LNCaP clone FGC (cell line): ENCODE measurements at regions not wholly inside any gene's neighbourhood (a gene's known extent, or its start where the extent isn't known, plus 50 kb on each side); places are given as distances from the start of the nearest gene placed in this dataset.

Source experiments
- DNase-seq: peaks from one replicate; pipeline ENCODE4 v3.0.0-alpha.2; 2011; ENCODE audit warnings: low read depth
- H3K4me3 ChIP-seq: 2 replicates; pipeline ENCODE4 v1.5.1; 2011; ENCODE audit warnings: mild to moderate bottlenecking, low read depth, low read length, control low read depth
- TF ChIP-seq, protein P1 (sequence below): IDR thresholded peaks from 2 replicates; pipeline ENCODE4 v1.5.1; 2012; ENCODE audit warnings: mild to moderate bottlenecking; ENCODE audit not compliant: control insufficient read depth, insufficient read depth; ENCODE audit errors: extremely low read depth

- no peak for DNase-seq
- H3K4me3 ChIP-seq = no peak overlapping the region
- TF ChIP-seq, protein P1, sequence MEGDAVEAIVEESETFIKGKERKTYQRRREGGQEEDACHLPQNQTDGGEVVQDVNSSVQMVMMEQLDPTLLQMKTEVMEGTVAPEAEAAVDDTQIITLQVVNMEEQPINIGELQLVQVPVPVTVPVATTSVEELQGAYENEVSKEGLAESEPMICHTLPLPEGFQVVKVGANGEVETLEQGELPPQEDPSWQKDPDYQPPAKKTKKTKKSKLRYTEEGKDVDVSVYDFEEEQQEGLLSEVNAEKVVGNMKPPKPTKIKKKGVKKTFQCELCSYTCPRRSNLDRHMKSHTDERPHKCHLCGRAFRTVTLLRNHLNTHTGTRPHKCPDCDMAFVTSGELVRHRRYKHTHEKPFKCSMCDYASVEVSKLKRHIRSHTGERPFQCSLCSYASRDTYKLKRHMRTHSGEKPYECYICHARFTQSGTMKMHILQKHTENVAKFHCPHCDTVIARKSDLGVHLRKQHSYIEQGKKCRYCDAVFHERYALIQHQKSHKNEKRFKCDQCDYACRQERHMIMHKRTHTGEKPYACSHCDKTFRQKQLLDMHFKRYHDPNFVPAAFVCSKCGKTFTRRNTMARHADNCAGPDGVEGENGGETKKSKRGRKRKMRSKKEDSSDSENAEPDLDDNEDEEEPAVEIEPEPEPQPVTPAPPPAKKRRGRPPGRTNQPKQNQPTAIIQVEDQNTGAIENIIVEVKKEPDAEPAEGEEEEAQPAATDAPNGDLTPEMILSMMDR = no peak
Observed at GRCh38 chr19:30207357-30207756, 164.8 kb upstream of the ZNF536 start.

GRCh38 chr19:30208436-30209060 lies 163.6 kb upstream of the ZNF536 start:
- no peak overlapping the region for H3K4me3 ChIP-seq
- DNase-seq = no peak
- TF ChIP-seq, protein P1 = no peak

- no peak overlapping the region for H3K4me3 ChIP-seq
- no peak for DNase-seq
- TF ChIP-seq, protein P1 = no peak
Observed at GRCh38 chr19:30209617-30210600, 162.3 kb upstream of the ZNF536 start.

DNA sequence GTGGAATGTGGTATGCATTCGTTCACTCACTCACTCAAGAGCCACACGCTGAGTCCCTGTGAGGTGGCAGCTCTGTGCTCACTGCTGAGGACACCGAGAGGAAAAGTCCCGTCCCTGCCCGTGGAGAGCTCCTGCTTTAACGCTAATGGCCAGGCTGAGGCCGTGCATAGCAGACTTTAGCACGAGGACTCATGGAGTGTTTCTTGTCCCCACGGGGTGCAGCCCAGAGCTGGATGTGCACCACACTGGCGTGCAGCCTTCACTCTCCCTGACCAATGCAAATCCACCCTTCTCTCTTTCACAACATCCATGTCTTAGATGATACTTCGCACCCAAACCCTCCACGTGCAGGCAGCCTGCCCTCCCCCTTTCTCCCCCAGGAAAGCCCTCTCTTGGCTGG lies 159.6 kb upstream of the ZNF536 start:
- no peak for DNase-seq
- TF ChIP-seq, protein P1 = no peak

DNA sequence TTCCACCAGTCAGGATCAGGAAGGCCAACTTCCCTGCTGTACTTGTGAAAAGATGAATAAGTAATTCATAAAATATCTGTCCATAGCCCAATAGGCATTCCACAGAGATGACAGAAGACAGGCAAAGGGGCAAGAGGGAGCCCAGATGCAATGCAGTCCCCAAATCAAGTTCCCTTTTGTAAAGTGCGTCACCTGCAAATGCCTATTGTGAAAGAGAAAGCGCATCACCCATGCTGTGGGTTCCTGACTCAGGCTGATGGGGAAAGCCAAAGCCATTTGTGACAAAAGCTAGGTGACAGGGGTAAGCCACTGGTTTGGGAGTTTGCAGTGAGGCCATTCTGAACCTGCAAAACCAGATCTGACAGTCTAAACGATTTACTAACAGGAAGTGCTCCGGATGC lies 157.5 kb upstream of the ZNF536 start:
- TF ChIP-seq, protein P1 = no peak
- H3K4me3 ChIP-seq = no peak overlapping the region
- peak; percentile 4 for DNase-seq

More for the DNA sequence above, 159.6 kb upstream of the ZNF536 start:
- H3K4me3 ChIP-seq = no peak overlapping the region

DNA sequence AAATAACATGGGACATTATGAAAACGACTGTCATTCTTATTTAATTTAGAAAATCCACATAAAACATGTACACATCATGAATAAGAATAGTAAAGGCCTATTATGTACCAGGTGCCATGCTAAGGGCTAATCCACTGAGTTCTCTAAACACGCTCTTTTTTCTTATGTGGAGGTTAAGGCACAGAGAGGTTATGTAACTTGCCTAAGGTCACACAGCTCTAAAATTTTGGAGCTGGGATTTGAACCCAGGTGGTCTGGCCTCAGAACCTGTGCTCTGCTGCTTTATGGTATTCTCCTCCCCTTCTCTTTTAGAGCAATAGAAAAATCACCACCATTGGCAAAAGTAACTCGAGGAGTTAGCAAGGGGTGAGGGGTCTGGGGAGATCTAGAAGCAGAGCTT lies 156.9 kb upstream of the ZNF536 start:
- H3K4me3 ChIP-seq = no peak overlapping the region
- TF ChIP-seq, protein P1 = no peak
- DNase-seq = no peak
